Osteocyte (in vitro differentiated cells): ENCODE measurements at regions not wholly inside any gene's neighbourhood (a gene's known extent, or its start where the extent isn't known, plus 50 kb on each side); places are given as distances from the start of the nearest gene placed in this dataset.
A peak's percentile ranks its signal among the peaks of the same experiment; 100 is the strongest.

Experiments used
- DNase-seq: peaks from one replicate; pipeline ENCODE4 v3.0.0; 2021; ENCODE audit warnings: mixed read lengths; ENCODE audit not compliant: unreplicated experiment; ENCODE audit errors: extremely low spot score
- H3K27ac Mint-ChIP-seq: one replicate; pipeline ENCODE4 v1.8.0; 2021; ENCODE audit warnings: mild to moderate bottlenecking, mixed read lengths; ENCODE audit not compliant: unreplicated experiment
- H3K27me3 Mint-ChIP-seq: one replicate; pipeline ENCODE4 v1.8.0; 2021; ENCODE audit warnings: mixed read lengths; ENCODE audit not compliant: unreplicated experiment
- H3K36me3 Mint-ChIP-seq: one replicate; pipeline ENCODE4 v1.8.0; 2021; ENCODE audit warnings: mixed read lengths; ENCODE audit not compliant: unreplicated experiment
- H3K4me1 Mint-ChIP-seq: one replicate; pipeline ENCODE4 v1.8.0; 2021; ENCODE audit warnings: mixed read lengths; ENCODE audit not compliant: unreplicated experiment
- H3K4me3 Mint-ChIP-seq: one replicate; pipeline ENCODE4 v1.8.0; 2021; ENCODE audit warnings: mild to moderate bottlenecking, moderate library complexity, mixed read lengths; ENCODE audit not compliant: unreplicated experiment
- H3K9me3 Mint-ChIP-seq: one replicate; pipeline ENCODE4 v1.8.0; 2021; ENCODE audit warnings: mixed read lengths; ENCODE audit not compliant: unreplicated experiment
- CTCF ChIP-seq: fragments of 200-600 bp; sonication (generic); IDR thresholded peaks from 2 replicates; pipeline ENCODE4 v1.5.0; 2021; ENCODE audit warnings: antibody characterized with exemption, mild to moderate bottlenecking, moderate library complexity

- TF ChIP-seq CTCF: no peak
- Mint-ChIP-seq H3K4me1 (peaks cover 54% of the 10 kb centered on the region), H3K36me3 (no peaks in the 10 kb centered on the region), H3K9me3 (no peaks in the 10 kb centered on the region), H3K27me3 (no peaks in the 10 kb centered on the region), H3K4me3 (no peak overlapping the region), H3K27ac (no peak overlapping the region)
- no peak for DNase-seq
Measured at GRCh38 chr2:120860579-120860922, 124.9 kb downstream of the GLI2 start.

- Mint-ChIP-seq H3K9me3 (no peaks in the 10 kb centered on the region), H3K27ac (no peak overlapping the region), H3K4me1 (peaks cover 54% of the 10 kb centered on the region), H3K4me3 (no peak overlapping the region), H3K27me3 (no peaks in the 10 kb centered on the region), H3K36me3 (no peaks in the 10 kb centered on the region)
- TF ChIP-seq CTCF: no peak
- DNase-seq: no peak
Measured at GRCh38 chr2:120861191-120861575, 125.5 kb downstream of the GLI2 start.

GRCh38 chr2:120861576-120862191 lies 126.0 kb downstream of the GLI2 start:
- H3K27ac Mint-ChIP-seq: peak overlapping the region; percentile 54
- peaks cover 56% of the 10 kb centered on the region for H3K4me1 Mint-ChIP-seq
- no peaks in the 10 kb centered on the region for H3K27me3 Mint-ChIP-seq
- no peak overlapping the region for H3K4me3 Mint-ChIP-seq
- no peak for TF ChIP-seq CTCF
- H3K9me3 Mint-ChIP-seq: no peaks in the 10 kb centered on the region
- H3K36me3 Mint-ChIP-seq: no peaks in the 10 kb centered on the region
- DNase-seq: no peak

- H3K36me3 Mint-ChIP-seq: no peaks in the 10 kb centered on the region
- peaks cover 61% of the 10 kb centered on the region for H3K4me1 Mint-ChIP-seq
- H3K9me3 Mint-ChIP-seq: no peaks in the 10 kb centered on the region
- H3K27ac Mint-ChIP-seq: peak overlapping the region; percentile 54
- TF ChIP-seq CTCF: no peak
- no peak for DNase-seq
- no peak overlapping the region for H3K4me3 Mint-ChIP-seq
- H3K27me3 Mint-ChIP-seq: no peaks in the 10 kb centered on the region
Measured at GRCh38 chr2:120862201-120863060, 126.8 kb downstream of the GLI2 start.

DNA sequence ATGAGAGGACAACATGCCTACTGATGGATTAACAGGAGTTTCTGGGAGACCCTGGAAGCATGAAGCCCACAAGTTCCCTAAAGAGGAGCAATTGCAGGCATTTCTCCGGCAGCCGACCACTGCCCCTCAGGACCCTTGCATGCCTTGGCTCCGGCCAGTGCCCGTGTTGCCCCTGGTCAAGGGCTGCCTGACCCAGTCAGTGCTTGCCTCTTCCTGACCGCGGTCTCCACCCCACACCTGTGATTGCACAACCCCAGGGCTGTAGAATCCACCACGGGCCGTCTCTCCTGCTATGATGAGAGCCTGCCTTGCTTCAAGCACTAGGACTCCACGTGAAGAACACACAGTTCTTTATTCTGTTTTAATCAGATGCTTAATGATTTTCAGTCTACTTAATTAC lies 127.5 kb downstream of the GLI2 start:
- Mint-ChIP-seq H3K9me3 (no peaks in the 10 kb centered on the region), H3K27ac (no peak overlapping the region), H3K36me3 (no peaks in the 10 kb centered on the region), H3K27me3 (no peaks in the 10 kb centered on the region), H3K4me3 (no peak overlapping the region), H3K4me1 (peaks cover 67% of the 10 kb centered on the region)
- no peak for TF ChIP-seq CTCF
- no peak for DNase-seq
